ENCODE measurements at regions not wholly inside any gene's neighbourhood (a gene's known extent, or its start where the extent isn't known, plus 50 kb on each side); places are given as distances from the start of the nearest gene placed in this dataset.

DNA sequence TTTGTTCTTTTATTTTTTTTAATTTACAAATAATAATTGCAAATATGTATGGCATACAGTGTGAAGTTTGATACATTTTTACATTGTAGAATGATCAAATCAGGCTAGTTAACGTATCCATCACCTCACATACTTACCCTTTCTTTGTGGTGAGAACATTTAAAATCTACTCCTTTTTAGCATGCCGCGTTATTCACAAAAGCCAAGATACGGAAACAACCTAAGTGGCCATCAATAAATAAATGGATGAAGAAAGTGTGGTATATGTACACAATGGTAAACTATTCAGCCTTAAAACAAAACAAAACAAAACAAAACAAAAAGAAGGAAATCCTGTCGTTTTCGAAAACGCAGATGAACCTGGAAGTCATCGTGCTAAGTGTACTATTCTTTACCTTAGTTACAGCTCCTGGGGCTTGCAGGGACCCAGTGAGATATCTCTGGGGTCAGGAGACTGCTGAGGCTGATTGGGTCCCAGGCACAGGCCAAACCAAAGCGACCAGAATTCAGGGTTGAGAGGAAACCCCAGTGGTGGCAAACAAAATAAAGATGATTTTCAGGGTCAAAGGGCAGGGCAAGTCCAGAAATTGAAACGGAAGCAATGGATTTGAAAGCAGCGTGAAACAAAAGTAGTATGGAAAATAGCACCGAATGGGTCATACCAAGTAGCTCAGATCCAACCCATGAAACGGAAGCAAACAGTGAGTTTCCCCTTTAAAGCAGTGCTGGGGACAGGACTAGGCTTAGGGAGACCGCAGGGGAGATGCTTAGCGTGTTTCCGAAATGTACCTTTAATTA is 188.2 kb downstream of the PLPP3 start:
- no peak for DNase-seq (ENCODE audit: low read depth in 2 of 2)
- Histone ChIP-seq H3K9me3 (ENCODE audit: control insufficient read depth, insufficient read depth, low read depth, low read length) (no peaks in the 10 kb centered on the region), H3K4me3 (replicated peaks in 1 of 4; ENCODE audit: control extremely low read depth in 1 of 4, insufficient read depth in 1 of 4, low read depth in 3 of 4, low read length in 4 of 4) (no peak overlapping the region), H3K27ac (ENCODE audit: insufficient read depth, low read length) (no peak overlapping the region), H2AFZ (ENCODE audit: low read length) (no peak overlapping the region), H4K20me1 (ENCODE audit: control insufficient read depth, extremely low read depth, insufficient read depth, low read length) (no peaks in the 10 kb centered on the region), H3K36me3 (ENCODE audit: control insufficient read depth, insufficient read depth, low read length) (no peaks in the 10 kb centered on the region), H3K4me2 (ENCODE audit: extremely low read depth, insufficient read depth, low read length) (no peak overlapping the region), H3K27me3 (ENCODE audit: control insufficient read depth, insufficient read depth, low read length) (no peaks in the 10 kb centered on the region), H3K9ac (ENCODE audit: insufficient read depth, low read length) (no peak overlapping the region), H3K4me1 (ENCODE audit: control insufficient read depth, extremely low read depth, insufficient read depth, low read length) (no peaks in the 10 kb centered on the region), H3K79me2 (ENCODE audit: control insufficient read depth, insufficient read depth, low read length) (no peaks in the 10 kb centered on the region)
- TF ChIP-seq EZH2 (IDR thresholded peaks at IDR 0.05; ENCODE audit: low read length, missing control alignments), result no peak
- TF ChIP-seq, protein P1, sequence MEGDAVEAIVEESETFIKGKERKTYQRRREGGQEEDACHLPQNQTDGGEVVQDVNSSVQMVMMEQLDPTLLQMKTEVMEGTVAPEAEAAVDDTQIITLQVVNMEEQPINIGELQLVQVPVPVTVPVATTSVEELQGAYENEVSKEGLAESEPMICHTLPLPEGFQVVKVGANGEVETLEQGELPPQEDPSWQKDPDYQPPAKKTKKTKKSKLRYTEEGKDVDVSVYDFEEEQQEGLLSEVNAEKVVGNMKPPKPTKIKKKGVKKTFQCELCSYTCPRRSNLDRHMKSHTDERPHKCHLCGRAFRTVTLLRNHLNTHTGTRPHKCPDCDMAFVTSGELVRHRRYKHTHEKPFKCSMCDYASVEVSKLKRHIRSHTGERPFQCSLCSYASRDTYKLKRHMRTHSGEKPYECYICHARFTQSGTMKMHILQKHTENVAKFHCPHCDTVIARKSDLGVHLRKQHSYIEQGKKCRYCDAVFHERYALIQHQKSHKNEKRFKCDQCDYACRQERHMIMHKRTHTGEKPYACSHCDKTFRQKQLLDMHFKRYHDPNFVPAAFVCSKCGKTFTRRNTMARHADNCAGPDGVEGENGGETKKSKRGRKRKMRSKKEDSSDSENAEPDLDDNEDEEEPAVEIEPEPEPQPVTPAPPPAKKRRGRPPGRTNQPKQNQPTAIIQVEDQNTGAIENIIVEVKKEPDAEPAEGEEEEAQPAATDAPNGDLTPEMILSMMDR (conservative IDR thresholded peaks at IDR 0.05 in 1 of 2, IDR thresholded peaks at IDR 0.05 in 1 of 2; ENCODE audit: low read depth in 1 of 2, low read length in 2 of 2), result no peak

DNA sequence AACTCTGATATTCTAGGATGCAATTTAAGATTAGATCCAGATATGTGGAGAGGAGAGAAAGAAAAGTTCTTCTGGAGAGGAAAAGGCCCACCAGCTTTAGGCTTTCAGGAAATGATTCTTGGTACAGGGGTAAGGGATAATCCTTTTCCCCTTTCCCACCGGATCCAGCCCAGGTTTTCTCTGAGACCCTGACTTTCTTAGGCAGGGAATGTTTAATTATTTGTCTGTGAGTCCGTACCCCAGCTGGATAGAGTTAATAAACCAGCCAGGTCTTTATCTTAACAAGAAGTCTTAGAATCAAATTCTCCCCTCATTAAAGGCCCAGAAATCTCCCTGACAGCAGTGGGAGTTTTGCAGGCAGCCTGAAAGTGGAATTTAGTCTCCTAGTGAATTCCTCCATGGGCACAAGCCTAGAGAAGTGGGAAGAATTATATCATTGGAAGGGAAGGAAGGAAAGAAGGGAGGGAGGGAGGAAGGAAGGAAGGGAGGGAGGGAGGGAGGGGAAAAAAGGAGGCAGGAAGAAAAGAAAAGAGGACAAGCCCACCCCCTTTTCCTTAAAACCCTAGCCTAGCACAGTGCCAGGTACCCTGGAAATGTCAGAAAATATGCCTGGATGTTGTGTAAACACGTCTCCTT is 189.0 kb downstream of the PLPP3 start:
- H3K4me3 ChIP-seq (replicated peaks in 1 of 4; ENCODE audit: control extremely low read depth in 1 of 4, insufficient read depth in 1 of 4, low read depth in 3 of 4, low read length in 4 of 4), result no peak overlapping the region
- no peaks in the 10 kb centered on the region for H3K36me3 ChIP-seq (ENCODE audit: control insufficient read depth, insufficient read depth, low read length)
- H3K27ac ChIP-seq (ENCODE audit: insufficient read depth, low read length), result no peak overlapping the region
- DNase-seq (ENCODE audit: low read depth in 2 of 2), result peak; percentile 28 to 42
- no peak overlapping the region for H3K4me2 ChIP-seq (ENCODE audit: extremely low read depth, insufficient read depth, low read length)
- no peak overlapping the region for H2AFZ ChIP-seq (ENCODE audit: low read length)
- H3K27me3 ChIP-seq (ENCODE audit: control insufficient read depth, insufficient read depth, low read length), result no peaks in the 10 kb centered on the region
- no peaks in the 10 kb centered on the region for H3K9me3 ChIP-seq (ENCODE audit: control insufficient read depth, insufficient read depth, low read depth, low read length)
- no peak overlapping the region for H3K9ac ChIP-seq (ENCODE audit: insufficient read depth, low read length)
- TF ChIP-seq, protein P1 (conservative IDR thresholded peaks at IDR 0.05 in 1 of 2, IDR thresholded peaks at IDR 0.05 in 1 of 2; ENCODE audit: low read depth in 1 of 2, low read length in 2 of 2), result no peak
- no peak for TF ChIP-seq EZH2 (IDR thresholded peaks at IDR 0.05; ENCODE audit: low read length, missing control alignments)
- H3K79me2 ChIP-seq (ENCODE audit: control insufficient read depth, insufficient read depth, low read length), result no peaks in the 10 kb centered on the region
- no peaks in the 10 kb centered on the region for H4K20me1 ChIP-seq (ENCODE audit: control insufficient read depth, extremely low read depth, insufficient read depth, low read length)
- no peaks in the 10 kb centered on the region for H3K4me1 ChIP-seq (ENCODE audit: control insufficient read depth, extremely low read depth, insufficient read depth, low read length)

DNA sequence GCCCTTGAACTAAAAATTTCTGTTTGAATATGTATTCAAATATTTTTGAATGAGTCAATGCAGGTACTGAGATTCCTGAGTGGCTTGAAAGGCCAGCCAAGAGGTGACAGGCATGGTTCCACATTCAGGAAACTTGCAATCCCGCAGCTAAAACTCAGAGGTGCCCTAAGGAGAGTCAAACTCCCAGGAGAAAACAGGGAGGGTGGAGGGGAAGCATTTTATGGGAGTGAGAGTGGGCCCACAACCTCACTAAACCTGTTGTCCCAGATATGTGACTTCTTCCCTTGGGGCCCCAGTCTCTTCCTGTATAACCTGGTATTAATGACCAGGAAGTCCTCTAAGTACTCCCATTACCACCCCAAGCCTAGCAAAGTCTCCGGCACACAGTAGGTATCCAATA is 189.6 kb downstream of the PLPP3 start:
- Histone ChIP-seq H3K79me2 (ENCODE audit: control insufficient read depth, insufficient read depth, low read length) (no peaks in the 10 kb centered on the region), H3K4me1 (ENCODE audit: control insufficient read depth, extremely low read depth, insufficient read depth, low read length) (no peaks in the 10 kb centered on the region), H3K4me3 (replicated peaks in 1 of 4; ENCODE audit: control extremely low read depth in 1 of 4, insufficient read depth in 1 of 4, low read depth in 3 of 4, low read length in 4 of 4) (no peak overlapping the region), H3K4me2 (ENCODE audit: extremely low read depth, insufficient read depth, low read length) (no peak overlapping the region), H3K27ac (ENCODE audit: insufficient read depth, low read length) (no peak overlapping the region), H2AFZ (ENCODE audit: low read length) (no peak overlapping the region), H3K9me3 (ENCODE audit: control insufficient read depth, insufficient read depth, low read depth, low read length) (no peaks in the 10 kb centered on the region), H3K36me3 (ENCODE audit: control insufficient read depth, insufficient read depth, low read length) (no peaks in the 10 kb centered on the region), H3K9ac (ENCODE audit: insufficient read depth, low read length) (no peak overlapping the region), H3K27me3 (ENCODE audit: control insufficient read depth, insufficient read depth, low read length) (no peaks in the 10 kb centered on the region), H4K20me1 (ENCODE audit: control insufficient read depth, extremely low read depth, insufficient read depth, low read length) (no peaks in the 10 kb centered on the region)
- TF ChIP-seq EZH2 (IDR thresholded peaks at IDR 0.05; ENCODE audit: low read length, missing control alignments), result no peak
- TF ChIP-seq, protein P1 (conservative IDR thresholded peaks at IDR 0.05 in 1 of 2, IDR thresholded peaks at IDR 0.05 in 1 of 2; ENCODE audit: low read depth in 1 of 2, low read length in 2 of 2), result no peak
- DNase-seq (ENCODE audit: low read depth in 2 of 2), result no peak
